ENCODE measurements at regions not wholly inside any gene's neighbourhood (a gene's known extent, or its start where the extent isn't known, plus 50 kb on each side); places are given as distances from the start of the nearest gene placed in this dataset.
"Not testable (repeated sequence)": the region's sequence is repeated elsewhere in the genome, so short reads cannot be mapped to it uniquely, and the experiment has no call there.

- DNase-seq (ENCODE audit: low read depth in 2 of 3, low spot score in 2 of 3): no peak
Observed at GRCh38 chr1:220942278-220942677, 63.0 kb downstream of the HLX start.

- not testable (repeated sequence) for DNase-seq (ENCODE audit: low read depth in 2 of 3, low spot score in 2 of 3)
Observed at GRCh38 chr1:220942914-220943313, 63.7 kb downstream of the HLX start.

GRCh38 chr1:220943319-220943996, 64.2 kb downstream of the HLX start:
- DNase-seq (ENCODE audit: low read depth in 2 of 3, low spot score in 2 of 3): no peak

GRCh38 chr1:220950576-220950975, 71.3 kb downstream of the HLX start:
- peak in 1 of 3 donors; percentile 48 for DNase-seq (ENCODE audit: low read depth in 2 of 3, low spot score in 2 of 3)

- DNase-seq (ENCODE audit: low read depth in 2 of 3, low spot score in 2 of 3): no peak
Observed at GRCh38 chr1:220952961-220953643, 73.9 kb downstream of the HLX start.

GRCh38 chr1:220954321-220955075, 75.3 kb downstream of the HLX start:
- no peak for DNase-seq (ENCODE audit: low read depth in 2 of 3, low spot score in 2 of 3)

- no peak for DNase-seq (ENCODE audit: low read depth in 2 of 3, low spot score in 2 of 3)
Observed at GRCh38 chr1:220955116-220955515, 75.9 kb downstream of the HLX start.

GRCh38 chr1:220956501-220957232, 77.4 kb downstream of the HLX start:
- no peak for DNase-seq (ENCODE audit: low read depth in 2 of 3, low spot score in 2 of 3)

- no peak for DNase-seq (ENCODE audit: low read depth in 2 of 3, low spot score in 2 of 3)
Observed at GRCh38 chr1:220957233-220957605, 78.0 kb downstream of the HLX start.

- no peak for DNase-seq (ENCODE audit: low read depth in 2 of 3, low spot score in 2 of 3)
Observed at GRCh38 chr1:220958234-220958633, 79.0 kb downstream of the HLX start.

- DNase-seq (ENCODE audit: low read depth in 2 of 3, low spot score in 2 of 3): no peak
Observed at GRCh38 chr1:220962031-220962751, 82.9 kb downstream of the HLX start.

GRCh38 chr1:220966041-220966440, 86.8 kb downstream of the HLX start:
- DNase-seq (ENCODE audit: low read depth in 2 of 3, low spot score in 2 of 3): no peak

- no peak for DNase-seq (ENCODE audit: low read depth in 2 of 3, low spot score in 2 of 3)
Observed at GRCh38 chr1:220966473-220966872, 87.2 kb downstream of the HLX start.

- no peak for DNase-seq (ENCODE audit: low read depth in 2 of 3, low spot score in 2 of 3)
Observed at GRCh38 chr1:220966881-220967611, 87.8 kb downstream of the HLX start.

GRCh38 chr1:220967911-220968310, 88.7 kb downstream of the HLX start:
- DNase-seq (ENCODE audit: low read depth in 2 of 3, low spot score in 2 of 3): no peak

- DNase-seq (ENCODE audit: low read depth in 2 of 3, low spot score in 2 of 3): not testable (repeated sequence)
Observed at GRCh38 chr1:220969281-220969680, 90.0 kb downstream of the HLX start.

GRCh38 chr1:220970311-220970710, 91.1 kb downstream of the HLX start:
- DNase-seq (ENCODE audit: low read depth in 2 of 3, low spot score in 2 of 3): no peak

- DNase-seq (ENCODE audit: low read depth in 2 of 3, low spot score in 2 of 3): no peak
Observed at GRCh38 chr1:220971221-220971620, 92.0 kb downstream of the HLX start.

- DNase-seq (ENCODE audit: low read depth in 2 of 3, low spot score in 2 of 3): no peak
Observed at GRCh38 chr1:220974431-220974830, 95.2 kb downstream of the HLX start.

- DNase-seq (ENCODE audit: low read depth in 2 of 3, low spot score in 2 of 3): no peak
Observed at GRCh38 chr1:220976390-220976789, 97.1 kb downstream of the HLX start.
